ENCODE measurements at regions not wholly inside any gene's neighbourhood (a gene's known extent, or its start where the extent isn't known, plus 50 kb on each side); places are given as distances from the start of the nearest gene placed in this dataset.

DNA sequence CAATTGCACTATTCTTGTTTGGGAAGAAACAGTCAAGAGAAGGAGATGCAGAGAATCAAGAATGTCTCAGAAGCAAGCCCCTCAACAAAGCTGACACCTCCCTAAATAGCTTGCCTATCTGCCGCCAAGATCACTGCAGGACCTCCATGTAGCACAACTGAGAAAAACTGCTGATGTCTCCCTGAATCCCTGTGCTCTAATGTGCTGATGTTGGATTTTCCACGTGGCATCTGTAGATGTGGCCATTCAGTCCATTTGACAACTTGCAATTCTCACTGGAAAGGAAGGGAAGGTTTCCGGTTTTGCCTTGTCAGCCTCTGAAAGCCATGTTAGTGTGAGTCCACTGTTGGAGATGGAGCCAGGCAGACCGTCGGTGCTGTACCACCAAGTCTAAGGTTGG is 374.0 kb downstream of the DIRAS2 start:
- TF ChIP-seq RAD21 (IDR thresholded peaks at IDR 0.05; ENCODE audit: low read depth) (no peak), YY1 (IDR thresholded peaks at IDR 0.05; ENCODE audit: low read depth) (no peak), EGR1 (IDR thresholded peaks at IDR 0.05) (no peak), CEBPB (IDR thresholded peaks at IDR 0.05) (no peak), TCF12 (IDR thresholded peaks at IDR 0.05; ENCODE audit: low read depth) (no peak), CREB1 (IDR thresholded peaks at IDR 0.05; ENCODE audit: low read depth) (no peak), TEAD4 (IDR thresholded peaks at IDR 0.05) (no peak), ZBTB7A (IDR thresholded peaks at IDR 0.05; ENCODE audit: low read depth) (no peak), REST (IDR thresholded peaks at IDR 0.05; ENCODE audit: low read depth) (no peak), FOXM1 (IDR thresholded peaks at IDR 0.05; ENCODE audit: borderline replicate concordance, low read depth) (no peak), MAX (IDR thresholded peaks at IDR 0.05) (no peak), TAF1 (IDR thresholded peaks at IDR 0.05; ENCODE audit: low read depth) (no peak), EP300 (IDR thresholded peaks at IDR 0.05; ENCODE audit: borderline replicate concordance) (no peak), USF1 (IDR thresholded peaks at IDR 0.05) (no peak)

- TF ChIP-seq EP300 (IDR thresholded peaks at IDR 0.05; ENCODE audit: borderline replicate concordance) (no peak), ZBTB7A (IDR thresholded peaks at IDR 0.05; ENCODE audit: low read depth) (no peak), USF1 (IDR thresholded peaks at IDR 0.05) (no peak)
Observed at GRCh38 chr9:90271707-90272106, 370.9 kb downstream of the DIRAS2 start.

- TF ChIP-seq TEAD4 (IDR thresholded peaks at IDR 0.05) (no peak), NFIC (IDR thresholded peaks at IDR 0.05) (no peak), REST (IDR thresholded peaks at IDR 0.05; ENCODE audit: low read depth) (no peak), USF1 (IDR thresholded peaks at IDR 0.05) (no peak), MAX (IDR thresholded peaks at IDR 0.05) (no peak), CEBPB (IDR thresholded peaks at IDR 0.05) (no peak), TCF12 (IDR thresholded peaks at IDR 0.05; ENCODE audit: low read depth) (no peak), CREB1 (IDR thresholded peaks at IDR 0.05; ENCODE audit: low read depth) (no peak), YY1 (IDR thresholded peaks at IDR 0.05; ENCODE audit: low read depth) (no peak), ZBTB7A (IDR thresholded peaks at IDR 0.05; ENCODE audit: low read depth) (no peak), EP300 (IDR thresholded peaks at IDR 0.05; ENCODE audit: borderline replicate concordance) (no peak), TAF1 (IDR thresholded peaks at IDR 0.05; ENCODE audit: low read depth) (no peak), EGR1 (IDR thresholded peaks at IDR 0.05) (no peak), RAD21 (IDR thresholded peaks at IDR 0.05; ENCODE audit: low read depth) (no peak), FOXM1 (IDR thresholded peaks at IDR 0.05; ENCODE audit: borderline replicate concordance, low read depth) (no peak)
Observed at GRCh38 chr9:90274725-90275124, 367.9 kb downstream of the DIRAS2 start.

GRCh38 chr9:90285946-90286345 is 356.7 kb downstream of the DIRAS2 start:
- TF ChIP-seq USF1 (IDR thresholded peaks at IDR 0.05) (no peak), RAD21 (IDR thresholded peaks at IDR 0.05; ENCODE audit: low read depth) (no peak), NFIC (IDR thresholded peaks at IDR 0.05) (no peak), CEBPB (IDR thresholded peaks at IDR 0.05) (no peak), CREB1 (IDR thresholded peaks at IDR 0.05; ENCODE audit: low read depth) (no peak), FOXM1 (IDR thresholded peaks at IDR 0.05; ENCODE audit: borderline replicate concordance, low read depth) (no peak), EGR1 (IDR thresholded peaks at IDR 0.05) (no peak), REST (IDR thresholded peaks at IDR 0.05; ENCODE audit: low read depth) (no peak), YY1 (IDR thresholded peaks at IDR 0.05; ENCODE audit: low read depth) (no peak), ZBTB7A (IDR thresholded peaks at IDR 0.05; ENCODE audit: low read depth) (no peak), TEAD4 (IDR thresholded peaks at IDR 0.05) (no peak), MAX (IDR thresholded peaks at IDR 0.05) (no peak), TAF1 (IDR thresholded peaks at IDR 0.05; ENCODE audit: low read depth) (no peak), EP300 (IDR thresholded peaks at IDR 0.05; ENCODE audit: borderline replicate concordance) (no peak), TCF12 (IDR thresholded peaks at IDR 0.05; ENCODE audit: low read depth) (no peak)
